Gastroesophageal sphincter (tissue), 3 donors: ENCODE measurements at regions not wholly inside any gene's neighbourhood (a gene's known extent, or its start where the extent isn't known, plus 50 kb on each side); places are given as distances from the start of the nearest gene placed in this dataset.

ENCODE experiments used
- POLR2A ChIP-seq, 2 donors: fragments of 450-650 bp; IDR thresholded peaks; one replicate each; pipeline ENCODE4 v1.6.1; 2017; ENCODE audit warnings: antibody characterized with exemption in 2 of 2, mild to moderate bottlenecking in 2 of 2, moderate library complexity in 1 of 2
- POLR2AphosphoS5 ChIP-seq: sonication (generic); formaldehyde crosslinking; IDR thresholded peaks from one replicate; pipeline ENCODE4 v1.6.1; 2017; ENCODE audit warnings: antibody characterized with exemption
- TF ChIP-seq, protein P1 (sequence below), 4 experiments: fragments of 200-600 bp in 2 of 4; fragments of 450-650 bp in 2 of 4; sonication (generic) in 1 of 4; IDR thresholded peaks; one replicate each; pipeline ENCODE4 v1.5.1; 2017 to 2019; ENCODE audit warnings: antibody characterized with exemption in 4 of 4, mild to moderate bottlenecking in 2 of 4, moderate library complexity in 2 of 4

GRCh38 chr5:66284588-66285342, 140.7 kb downstream of the SREK1 start:
- no peak for TF ChIP-seq POLR2AphosphoS5
- TF ChIP-seq, protein P1, sequence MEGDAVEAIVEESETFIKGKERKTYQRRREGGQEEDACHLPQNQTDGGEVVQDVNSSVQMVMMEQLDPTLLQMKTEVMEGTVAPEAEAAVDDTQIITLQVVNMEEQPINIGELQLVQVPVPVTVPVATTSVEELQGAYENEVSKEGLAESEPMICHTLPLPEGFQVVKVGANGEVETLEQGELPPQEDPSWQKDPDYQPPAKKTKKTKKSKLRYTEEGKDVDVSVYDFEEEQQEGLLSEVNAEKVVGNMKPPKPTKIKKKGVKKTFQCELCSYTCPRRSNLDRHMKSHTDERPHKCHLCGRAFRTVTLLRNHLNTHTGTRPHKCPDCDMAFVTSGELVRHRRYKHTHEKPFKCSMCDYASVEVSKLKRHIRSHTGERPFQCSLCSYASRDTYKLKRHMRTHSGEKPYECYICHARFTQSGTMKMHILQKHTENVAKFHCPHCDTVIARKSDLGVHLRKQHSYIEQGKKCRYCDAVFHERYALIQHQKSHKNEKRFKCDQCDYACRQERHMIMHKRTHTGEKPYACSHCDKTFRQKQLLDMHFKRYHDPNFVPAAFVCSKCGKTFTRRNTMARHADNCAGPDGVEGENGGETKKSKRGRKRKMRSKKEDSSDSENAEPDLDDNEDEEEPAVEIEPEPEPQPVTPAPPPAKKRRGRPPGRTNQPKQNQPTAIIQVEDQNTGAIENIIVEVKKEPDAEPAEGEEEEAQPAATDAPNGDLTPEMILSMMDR (IDR thresholded peaks at IDR 0.05): no peak
- no peak for TF ChIP-seq POLR2A (IDR thresholded peaks at IDR 0.05)
